Fibroblast of pulmonary artery (primary cell): ENCODE measurements at regions not wholly inside any gene's neighbourhood (a gene's known extent, or its start where the extent isn't known, plus 50 kb on each side); places are given as distances from the start of the nearest gene placed in this dataset.

Experiments used
- DNase-seq: peaks from one replicate; pipeline ENCODE4 v3.0.0-alpha.2; 2010; ENCODE audit warnings: low read depth
- H3K4me3 ChIP-seq: replicated peaks from 2 replicates; pipeline ENCODE4 v1.5.1; 2011; ENCODE audit warnings: low read depth, mild to moderate bottlenecking, control low read depth, low read length, moderate library complexity
- CTCF ChIP-seq: IDR thresholded peaks from 2 replicates; pipeline ENCODE4 v1.5.1; 2011; ENCODE audit warnings: mild to moderate bottlenecking, control low read depth, low read length, inconsistent platforms; ENCODE audit errors: missing control alignments

GRCh38 chr6:147117580-147117979 is 86.6 kb upstream of the STXBP5 start:
- peak; percentile 41 for DNase-seq
- H3K4me3 ChIP-seq, result no peak overlapping the region

GRCh38 chr6:147119310-147119709 is 84.9 kb upstream of the STXBP5 start:
- DNase-seq, result no peak
- no peak for TF ChIP-seq CTCF
- H3K4me3 ChIP-seq, result no peak overlapping the region

More at GRCh38 chr6:147117580-147117979, 86.6 kb upstream of the STXBP5 start:
- TF ChIP-seq CTCF, result no peak

- DNase-seq, result no peak
- no peak overlapping the region for H3K4me3 ChIP-seq
- no peak for TF ChIP-seq CTCF
These were observed 81.4 kb upstream of the STXBP5 start for GRCh38 chr6:147122823-147123222.

- TF ChIP-seq CTCF, result no peak
- H3K4me3 ChIP-seq, result no peak overlapping the region
- DNase-seq, result no peak
These were observed 77.6 kb upstream of the STXBP5 start for GRCh38 chr6:147126618-147127022.

DNA sequence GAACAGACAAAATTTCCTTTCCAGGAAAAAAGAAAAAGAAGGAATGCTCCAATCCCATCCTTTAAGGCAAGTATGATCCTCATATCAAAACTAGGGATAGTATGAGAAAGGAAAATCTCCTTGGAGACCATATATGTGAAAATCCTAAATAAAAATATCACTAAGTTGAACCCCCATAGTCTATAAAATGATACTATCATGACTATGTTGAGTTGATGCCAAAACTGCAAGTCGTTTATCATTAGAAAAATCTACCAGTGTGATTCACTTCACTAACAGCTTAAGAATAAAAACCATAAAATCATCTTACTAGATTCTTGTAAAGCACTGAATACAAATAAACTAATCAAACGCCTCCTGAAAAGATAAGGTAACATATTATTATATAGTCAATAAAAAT is 76.6 kb upstream of the STXBP5 start:
- DNase-seq, result no peak
- no peak for TF ChIP-seq CTCF
- H3K4me3 ChIP-seq, result no peak overlapping the region

DNA sequence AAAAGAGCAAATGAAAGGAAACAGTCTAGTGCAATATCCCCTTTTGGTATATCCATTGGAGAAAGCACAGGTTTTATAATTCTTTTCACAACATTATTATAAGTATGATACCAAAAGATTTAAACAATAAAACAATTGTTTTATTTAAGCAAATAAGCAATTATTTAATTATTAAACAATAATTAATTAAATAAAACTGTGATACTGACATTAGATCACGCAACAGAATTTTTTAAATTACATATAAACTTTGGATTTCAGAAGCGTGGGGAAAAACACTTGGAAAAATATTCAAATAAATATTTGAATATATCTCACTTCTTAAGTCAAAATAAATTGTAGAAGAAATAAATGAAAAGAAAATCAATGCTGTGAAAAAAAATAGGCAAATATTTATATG is 76.2 kb upstream of the STXBP5 start:
- no peak for DNase-seq
- no peak for TF ChIP-seq CTCF
- H3K4me3 ChIP-seq, result no peak overlapping the region

- no peak for TF ChIP-seq CTCF
These were observed 72.6 kb upstream of the STXBP5 start for GRCh38 chr6:147131532-147132128.

More at GRCh38 chr6:147131532-147132128, 72.6 kb upstream of the STXBP5 start:
- H3K4me3 ChIP-seq, result no peak overlapping the region
- DNase-seq, result peak; percentile 68
